NOMO-1 treated with DMSO at 0.1 percent for 48 hours (cell line): ENCODE measurements at regions not wholly inside any gene's neighbourhood (a gene's known extent, or its start where the extent isn't known, plus 50 kb on each side); places are given as distances from the start of the nearest gene placed in this dataset.
A peak's percentile ranks its signal among the peaks of the same experiment; 100 is the strongest.
"Not testable (repeated sequence)": the region's sequence is repeated elsewhere in the genome, so short reads cannot be mapped to it uniquely, and the experiment has no call there.

Experiments used
- DNase-seq: peaks from one replicate; lab custom pipeline; 2025; ENCODE audit not compliant: unreplicated experiment; lab: John Stamatoyannopoulos, UW

- DNase-seq: no peak
These were observed 172.9 kb upstream of the TBC1D5 start for GRCh38 chr3:17915341-17915740.

GRCh38 chr3:17913359-17913758 lies 170.9 kb upstream of the TBC1D5 start:
- no peak for DNase-seq

- peak; percentile 44 for DNase-seq
These were observed 169.7 kb upstream of the TBC1D5 start for GRCh38 chr3:17911986-17912760.

GRCh38 chr3:17910922-17911321 lies 168.5 kb upstream of the TBC1D5 start:
- peak; percentile 63 for DNase-seq

GRCh38 chr3:17909714-17910113 lies 167.3 kb upstream of the TBC1D5 start:
- no peak for DNase-seq

GRCh38 chr3:17908399-17909191 lies 166.2 kb upstream of the TBC1D5 start:
- no peak for DNase-seq

GRCh38 chr3:17905996-17906395 lies 163.6 kb upstream of the TBC1D5 start:
- peak; percentile 70 for DNase-seq

GRCh38 chr3:17901893-17902292 lies 159.5 kb upstream of the TBC1D5 start:
- peak; percentile 96 for DNase-seq

GRCh38 chr3:17894434-17895060 lies 152.1 kb upstream of the TBC1D5 start:
- peak; percentile 54 for DNase-seq

GRCh38 chr3:17891139-17891856 lies 148.9 kb upstream of the TBC1D5 start:
- no peak for DNase-seq

- no peak for DNase-seq
These were observed 143.6 kb upstream of the TBC1D5 start for GRCh38 chr3:17885986-17886385.

GRCh38 chr3:17882981-17883380 lies 140.6 kb upstream of the TBC1D5 start:
- DNase-seq: peak; percentile 41

GRCh38 chr3:17877299-17877698 lies 134.9 kb upstream of the TBC1D5 start:
- no peak for DNase-seq

- DNase-seq: peak; percentile 90
These were observed 132.2 kb upstream of the TBC1D5 start for GRCh38 chr3:17874636-17875035.

GRCh38 chr3:17872457-17872856 lies 130.0 kb upstream of the TBC1D5 start:
- no peak for DNase-seq

- no peak for DNase-seq
These were observed 123.2 kb upstream of the TBC1D5 start for GRCh38 chr3:17865631-17866030.

GRCh38 chr3:17861476-17861875 lies 119.0 kb upstream of the TBC1D5 start:
- DNase-seq: no peak

- not testable (repeated sequence) for DNase-seq
These were observed 118.5 kb upstream of the TBC1D5 start for GRCh38 chr3:17860840-17861471.

- no peak for DNase-seq
These were observed 109.8 kb upstream of the TBC1D5 start for GRCh38 chr3:17852217-17852616.

GRCh38 chr3:17850448-17850847 lies 108.0 kb upstream of the TBC1D5 start:
- peak; percentile 93 for DNase-seq

- DNase-seq: no peak
These were observed 105.7 kb upstream of the TBC1D5 start for GRCh38 chr3:17848102-17848501.
